HG02642 (cell line): ENCODE measurements at regions not wholly inside any gene's neighbourhood (a gene's known extent, or its start where the extent isn't known, plus 50 kb on each side); places are given as distances from the start of the nearest gene placed in this dataset.

Experiments
- ATAC-seq: cut with Tn5 transposase; IDR thresholded peaks from one replicate; pipeline ENCODE4 v1.9.1; 2021; ENCODE audit warnings: mild to moderate bottlenecking; ENCODE audit not compliant: unreplicated experiment, poor library complexity

DNA sequence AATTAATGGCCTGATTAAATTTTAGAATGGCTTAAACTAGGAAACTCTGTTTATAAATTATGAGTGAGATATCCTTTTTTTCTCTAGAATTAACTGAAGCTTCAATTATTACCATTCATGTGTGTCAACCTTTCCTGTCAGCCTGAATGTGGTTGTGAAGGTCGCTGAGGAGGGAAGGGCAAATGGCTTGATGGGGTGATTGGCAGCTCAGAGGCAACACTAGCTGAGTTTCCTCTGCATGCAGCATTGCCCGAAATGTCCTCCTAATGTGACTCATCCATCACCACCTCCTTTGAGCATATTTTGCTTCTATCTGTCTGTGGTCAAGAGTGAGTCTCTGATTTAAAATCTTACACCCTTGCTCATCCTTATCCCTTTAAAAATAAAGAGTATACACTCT is 281.9 kb downstream of the TENT4A start:
- no peak for ATAC-seq

DNA sequence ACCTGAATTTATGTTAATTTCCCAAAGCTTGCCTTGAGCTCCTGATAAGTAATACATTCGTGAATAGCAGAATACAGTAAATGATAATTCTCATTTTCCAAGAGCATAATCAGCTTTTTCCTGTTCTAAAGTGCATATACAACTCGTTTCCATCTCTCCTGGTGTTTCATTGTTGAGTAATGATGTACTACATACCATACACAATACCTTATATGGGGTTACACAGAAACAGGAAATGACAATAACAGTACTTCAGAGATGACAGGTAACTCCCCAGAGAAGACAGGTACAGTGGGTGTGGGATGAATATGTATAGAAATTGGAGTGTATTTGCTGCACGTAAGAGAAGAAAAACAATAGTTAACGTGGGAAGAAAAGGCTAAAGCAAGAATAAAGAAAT is 287.1 kb downstream of the TENT4A start:
- ATAC-seq, result no peak

DNA sequence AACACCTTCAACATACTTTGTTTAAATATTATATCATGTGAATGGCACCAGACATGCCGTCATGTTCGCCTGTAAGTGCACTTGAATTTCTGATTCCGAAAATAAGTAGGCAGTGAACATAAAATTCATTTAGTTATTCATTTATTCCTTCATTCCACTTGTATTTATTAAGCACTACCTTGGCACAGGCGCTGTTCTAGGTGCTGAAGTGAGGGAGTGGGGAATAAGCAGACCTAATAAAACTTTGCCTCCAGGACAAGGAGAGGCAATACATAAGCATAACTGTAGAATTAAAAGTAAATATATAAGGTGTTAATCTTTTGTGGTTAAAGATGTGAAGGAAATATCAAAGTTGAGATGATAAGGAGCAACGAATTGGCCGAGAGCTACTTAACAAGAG is 297.4 kb downstream of the TENT4A start:
- ATAC-seq, result no peak

DNA sequence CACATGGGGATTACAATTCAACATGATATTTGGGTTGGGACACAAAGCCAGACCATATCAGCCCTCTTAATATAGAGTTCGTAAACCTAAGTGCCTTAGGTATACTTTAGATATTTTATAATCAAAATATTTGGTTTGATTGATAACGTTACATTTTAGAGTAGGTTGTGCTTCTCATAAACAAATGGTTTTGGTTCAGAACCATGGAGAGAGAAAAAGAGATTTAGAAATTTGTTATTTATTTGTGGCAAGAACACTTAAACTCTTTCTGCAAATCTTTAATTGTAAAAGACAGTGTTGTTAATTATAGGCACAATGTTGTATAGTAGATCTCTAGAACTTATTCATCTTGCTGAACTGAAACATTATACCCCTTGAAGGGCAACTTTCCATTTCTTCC is 298.8 kb downstream of the TENT4A start:
- no peak for ATAC-seq

DNA sequence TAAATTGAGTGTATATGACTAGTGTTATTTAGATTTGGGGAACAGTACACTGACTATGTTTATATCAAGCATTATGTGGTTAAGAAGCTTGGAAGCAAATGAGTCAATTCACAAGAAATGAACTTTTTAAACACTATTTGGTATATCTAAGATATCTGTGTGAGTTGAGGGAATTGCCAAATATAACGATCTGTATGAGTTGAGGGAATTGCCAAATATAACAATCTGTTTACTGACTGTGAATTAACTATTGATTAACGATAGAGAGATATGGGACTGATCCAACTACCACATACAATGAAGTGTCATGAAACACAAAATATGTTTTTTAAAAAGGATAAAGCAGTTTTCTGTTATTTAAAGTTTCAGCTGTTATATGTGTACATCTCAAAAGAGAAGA is 301.4 kb downstream of the TENT4A start:
- no peak for ATAC-seq

DNA sequence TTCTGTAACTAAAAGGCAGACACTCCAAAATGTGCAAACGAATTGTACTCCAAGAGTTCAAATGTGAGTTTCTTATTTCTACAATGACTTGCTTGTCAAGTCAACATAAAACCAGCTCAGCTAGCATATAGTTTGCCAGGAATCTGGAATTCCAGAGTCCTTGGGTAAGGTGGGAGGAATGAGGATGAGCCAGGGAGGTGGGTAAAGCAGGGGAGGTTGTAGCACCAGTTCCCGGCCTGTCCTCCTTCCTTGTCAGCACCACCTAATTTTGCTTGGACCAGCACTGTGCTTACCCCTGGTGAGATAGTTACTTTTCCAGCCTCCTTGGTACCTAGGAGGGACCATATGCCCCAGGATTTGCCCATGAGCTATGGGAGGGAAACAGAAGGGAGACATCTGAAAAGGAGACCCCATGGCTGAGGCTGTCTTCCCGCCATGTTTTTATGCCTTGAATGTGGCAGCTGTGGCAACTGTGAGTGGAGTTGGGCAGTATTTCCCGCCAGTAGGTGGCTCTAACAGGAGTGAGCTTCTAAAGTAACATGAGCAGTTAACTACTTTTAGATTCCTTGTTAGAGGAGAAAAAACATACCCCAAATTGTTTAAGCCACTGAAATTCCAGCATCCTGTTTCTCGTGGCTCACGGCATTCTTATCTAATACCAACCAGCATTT is 302.5 kb downstream of the TENT4A start:
- ATAC-seq, result no peak

DNA sequence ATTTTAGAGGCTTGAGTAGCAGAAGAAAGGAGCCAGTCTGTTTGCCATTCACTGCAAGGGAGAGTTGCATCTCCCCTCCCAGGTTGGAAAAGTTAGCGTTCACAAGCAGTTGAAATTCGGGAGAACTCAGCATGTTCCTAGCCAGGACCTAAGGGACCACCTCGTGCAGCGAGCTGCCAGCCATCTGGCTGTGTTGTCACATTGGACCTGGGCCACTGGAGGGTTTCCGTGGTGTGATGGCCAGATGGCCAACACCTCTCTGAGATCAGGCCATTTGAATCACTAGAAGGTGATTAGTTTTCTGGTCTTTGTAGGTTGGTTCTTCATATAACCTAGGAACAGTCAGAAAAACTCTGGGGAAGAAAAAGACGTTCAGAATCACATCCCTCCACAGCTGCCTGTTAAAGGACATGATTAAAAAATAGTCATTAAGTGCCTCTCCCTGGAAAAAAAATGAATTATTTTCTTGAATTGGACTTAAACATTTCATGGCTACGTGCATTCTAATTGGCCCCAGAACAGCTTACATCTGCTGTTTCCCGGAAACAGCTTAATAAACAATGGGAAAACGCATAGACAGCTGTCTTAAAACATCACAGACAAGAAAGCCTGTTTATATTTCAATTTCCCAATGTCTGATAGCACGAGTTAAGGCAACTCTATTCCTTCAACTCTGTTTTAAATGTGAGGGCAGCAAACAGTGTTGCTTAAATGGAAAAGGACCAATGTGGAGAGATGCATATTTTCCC is 303.9 kb downstream of the TENT4A start:
- no peak for ATAC-seq

DNA sequence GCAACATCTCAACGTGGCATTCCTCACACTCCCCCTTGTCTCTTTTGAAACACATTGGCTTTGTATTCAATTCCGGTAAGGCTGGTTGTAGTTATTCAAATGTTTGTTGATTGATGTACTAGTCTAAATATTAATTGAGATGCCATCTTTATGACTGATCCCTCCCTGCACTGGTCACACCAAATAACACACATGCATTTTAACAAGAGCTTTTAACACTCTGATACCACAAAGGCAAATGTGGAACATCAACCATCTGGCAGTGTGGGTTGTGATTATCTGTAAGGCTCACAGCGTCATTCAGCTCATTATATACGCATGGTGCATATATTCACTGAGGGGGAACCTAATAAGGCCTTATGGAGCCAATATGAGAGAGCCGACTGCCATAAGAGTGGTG is 305.0 kb downstream of the TENT4A start:
- ATAC-seq, result no peak

DNA sequence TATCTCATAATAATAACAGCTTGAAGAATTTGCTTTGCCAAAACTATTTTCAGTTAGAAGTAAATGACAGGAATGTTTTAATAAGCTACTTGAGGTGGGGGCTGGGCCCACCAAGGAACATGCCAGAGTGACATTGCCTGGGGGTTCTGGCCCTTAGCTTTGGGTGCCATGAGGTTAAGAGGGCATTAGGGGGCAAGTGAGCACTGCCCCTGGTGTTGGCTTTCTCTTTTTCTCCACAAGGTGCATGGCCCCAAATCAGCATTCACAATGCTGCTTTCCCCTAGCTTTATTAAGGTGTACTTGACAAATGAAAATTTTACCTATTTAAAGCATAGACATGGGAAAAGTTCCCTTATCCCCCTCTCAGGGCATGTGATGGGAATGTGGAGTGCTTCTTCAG is 305.4 kb downstream of the TENT4A start:
- no peak for ATAC-seq

DNA sequence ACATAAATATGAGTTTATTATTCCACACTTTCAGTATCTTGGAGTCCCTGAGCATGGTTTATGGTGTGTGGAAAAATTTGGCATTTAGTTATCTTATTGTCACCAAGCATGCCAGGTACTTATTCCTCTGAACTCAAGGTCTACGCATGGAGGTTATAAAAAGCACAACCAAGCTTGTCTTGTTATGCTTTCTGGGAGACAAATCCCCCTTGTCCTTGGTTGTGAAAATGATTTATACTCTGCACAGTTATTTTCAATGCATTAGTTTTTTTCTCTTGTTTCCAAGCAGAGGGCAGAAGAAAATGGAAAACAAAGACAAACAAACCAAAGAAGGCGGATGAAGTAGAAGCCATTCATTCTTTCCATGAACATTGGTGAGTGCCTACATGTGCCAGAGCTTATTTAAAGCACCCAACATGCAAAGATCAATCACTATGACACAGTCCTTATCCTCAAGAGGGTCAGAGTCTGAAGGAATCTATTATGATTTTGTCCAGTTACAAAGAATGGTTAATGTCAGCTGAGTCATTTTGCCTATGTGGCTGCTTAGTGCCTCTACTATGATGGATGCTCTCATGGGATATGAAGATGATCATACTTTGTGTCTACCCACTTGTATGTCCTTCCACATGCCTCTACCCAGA is 323.1 kb downstream of the TENT4A start:
- no peak for ATAC-seq

DNA sequence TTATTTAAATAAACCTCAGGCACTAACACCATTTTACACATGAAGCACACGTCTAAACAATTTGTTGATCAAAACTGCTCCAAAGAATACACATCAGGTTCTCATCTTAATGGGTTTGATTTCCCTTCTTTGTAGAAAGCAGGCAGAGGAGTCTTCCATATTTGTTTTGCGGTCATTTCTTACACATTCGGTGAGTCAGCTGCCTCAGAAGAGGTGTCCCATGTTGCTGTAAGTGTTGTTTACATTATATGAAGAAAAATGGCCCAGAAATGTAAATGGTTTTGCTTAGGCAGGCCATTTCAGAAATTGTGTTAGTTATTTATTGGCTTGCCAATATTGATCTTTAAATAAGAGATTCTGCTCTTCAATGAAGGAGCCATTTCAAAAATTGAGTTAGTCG is 325.8 kb downstream of the TENT4A start:
- ATAC-seq, result no peak

DNA sequence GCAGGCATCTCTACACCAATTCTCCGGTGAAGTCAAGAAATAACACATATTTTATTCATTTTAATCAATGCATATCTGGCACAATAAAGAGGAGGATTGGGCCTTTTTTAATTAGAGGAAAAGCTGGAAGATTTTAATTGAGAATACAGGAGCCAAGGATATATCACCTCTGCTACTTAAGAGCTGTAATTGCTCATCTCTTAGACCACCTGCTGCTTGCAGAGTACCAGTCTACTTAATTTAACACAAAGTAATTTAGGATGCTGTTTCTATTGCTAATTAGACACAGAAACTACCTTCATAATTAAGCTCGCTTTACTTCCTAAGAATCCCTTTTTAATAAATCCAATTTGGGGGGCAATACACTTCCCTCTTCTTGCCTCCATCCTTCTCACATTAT is 326.9 kb downstream of the TENT4A start:
- ATAC-seq, result no peak

DNA sequence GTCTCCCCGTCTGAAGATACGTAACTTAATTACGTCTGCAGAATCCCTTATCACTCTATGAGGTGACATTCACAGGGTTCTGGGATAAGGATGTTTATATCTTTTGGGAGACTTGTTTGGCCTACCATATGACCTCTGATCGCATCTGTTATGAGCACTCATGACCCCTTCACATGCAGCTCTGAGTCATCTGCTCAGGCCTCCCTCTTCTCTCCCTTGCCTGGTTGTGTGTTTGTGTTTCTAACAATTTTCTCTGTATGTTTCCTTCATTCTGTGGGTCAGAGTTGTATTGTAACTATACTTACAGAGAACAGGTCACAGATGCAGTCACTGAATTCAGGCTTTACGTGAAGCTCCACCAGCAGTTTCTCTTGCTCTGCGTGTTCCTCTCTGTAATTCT is 330.6 kb downstream of the TENT4A start:
- no peak for ATAC-seq

DNA sequence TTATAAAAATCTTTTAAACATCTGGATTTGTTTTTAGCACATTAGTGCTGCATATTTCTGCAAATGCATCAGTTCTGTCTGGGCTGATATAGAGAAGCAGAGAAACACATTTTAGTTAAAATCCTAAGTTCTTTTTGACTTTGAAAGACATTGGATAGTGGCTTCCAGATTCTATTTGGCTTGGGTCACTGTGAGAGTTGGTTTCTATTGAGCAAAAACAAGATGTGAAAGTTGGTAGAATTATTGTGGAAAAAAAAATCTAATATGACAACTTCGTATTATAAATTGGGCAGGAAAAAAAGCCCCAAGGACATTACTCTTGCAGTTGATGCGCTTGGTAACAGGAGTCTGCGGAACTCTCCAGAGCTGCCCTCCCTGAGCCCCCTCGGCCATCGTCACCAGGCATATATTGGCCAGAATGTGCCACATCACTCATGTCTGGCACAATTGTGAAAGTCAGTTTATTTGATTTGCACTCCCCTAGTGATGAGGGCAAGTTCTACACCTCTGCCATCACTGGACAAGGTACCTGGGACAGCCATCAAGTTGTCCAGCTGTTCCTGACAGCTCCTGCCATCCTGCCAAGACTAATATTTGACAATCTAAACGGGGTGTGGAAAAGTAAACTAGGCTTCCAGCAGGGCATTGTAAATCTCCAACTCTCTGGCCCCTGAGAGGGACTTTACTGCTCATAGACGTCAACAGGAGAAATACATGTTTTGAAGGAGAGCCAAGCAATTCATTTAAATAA is 334.5 kb downstream of the TENT4A start:
- ATAC-seq, result no peak

DNA sequence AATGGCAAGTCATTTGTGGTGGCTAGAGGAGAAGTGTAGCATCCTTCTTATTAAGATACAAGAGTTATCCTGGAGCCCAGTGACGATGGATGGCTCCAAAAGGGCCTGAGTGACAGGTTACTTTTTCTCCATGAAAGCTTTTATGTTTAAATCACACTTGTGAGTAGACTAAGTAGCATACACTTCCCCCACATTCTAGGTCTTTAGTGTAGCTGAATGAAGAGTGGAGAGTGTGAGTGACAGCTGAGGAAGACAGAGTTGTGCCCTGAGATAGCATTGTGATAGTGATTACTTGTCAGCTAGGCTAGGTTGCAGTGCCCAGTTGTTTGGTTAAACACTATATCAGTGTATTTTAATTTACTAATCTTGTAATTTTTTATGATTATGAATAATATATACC is 337.8 kb downstream of the TENT4A start:
- no peak for ATAC-seq

DNA sequence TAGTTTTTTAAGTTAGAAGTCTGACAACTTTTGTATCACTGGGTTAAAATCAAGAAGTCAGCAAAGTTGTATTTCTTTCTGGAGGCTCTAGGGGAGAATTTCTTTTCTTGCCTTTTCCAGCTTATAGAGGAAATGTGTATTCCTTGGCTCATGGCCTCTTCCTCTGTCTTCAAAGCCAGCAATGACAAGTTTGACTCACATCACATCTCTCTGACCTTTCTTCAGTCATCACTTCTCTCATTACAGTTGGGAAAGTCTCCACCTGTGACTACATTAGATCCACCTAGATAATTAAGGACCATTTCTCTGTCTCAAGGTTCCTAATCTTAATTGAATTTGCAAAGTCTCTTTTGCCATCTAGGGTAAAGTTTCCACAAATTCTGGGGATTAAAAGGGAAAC is 339.9 kb downstream of the TENT4A start:
- no peak for ATAC-seq

DNA sequence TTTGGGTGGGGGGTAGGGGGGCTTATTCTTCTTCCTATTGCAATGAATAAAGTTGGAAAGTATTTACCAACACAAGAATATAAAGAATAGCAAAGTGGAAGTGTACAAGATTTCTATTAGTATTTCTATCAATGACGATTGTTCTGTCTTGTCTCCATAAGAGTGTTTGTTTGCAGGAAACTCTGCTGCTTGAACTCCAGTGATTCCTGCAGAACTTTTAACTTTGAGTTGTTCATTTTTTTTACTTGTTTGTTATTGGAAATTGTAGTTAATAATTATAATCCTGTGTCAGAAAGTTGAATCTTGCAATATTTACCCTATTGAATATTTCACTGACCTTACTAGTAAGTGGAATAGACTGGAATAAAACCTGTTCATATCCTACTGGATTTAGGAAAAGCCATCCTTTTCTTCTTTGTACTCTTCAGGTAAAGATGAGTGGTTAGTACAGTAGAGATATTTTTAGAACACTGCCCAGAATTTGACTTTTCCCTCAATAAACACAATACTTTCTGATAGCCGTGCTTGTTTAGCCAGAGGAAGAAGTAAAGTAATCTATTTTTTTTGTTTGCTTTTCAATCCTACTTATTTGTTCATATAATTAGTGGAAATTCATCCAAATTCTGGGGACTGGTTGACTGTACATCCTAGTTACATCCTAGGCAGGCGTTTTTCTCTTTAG is 340.4 kb downstream of the TENT4A start:
- no peak for ATAC-seq

DNA sequence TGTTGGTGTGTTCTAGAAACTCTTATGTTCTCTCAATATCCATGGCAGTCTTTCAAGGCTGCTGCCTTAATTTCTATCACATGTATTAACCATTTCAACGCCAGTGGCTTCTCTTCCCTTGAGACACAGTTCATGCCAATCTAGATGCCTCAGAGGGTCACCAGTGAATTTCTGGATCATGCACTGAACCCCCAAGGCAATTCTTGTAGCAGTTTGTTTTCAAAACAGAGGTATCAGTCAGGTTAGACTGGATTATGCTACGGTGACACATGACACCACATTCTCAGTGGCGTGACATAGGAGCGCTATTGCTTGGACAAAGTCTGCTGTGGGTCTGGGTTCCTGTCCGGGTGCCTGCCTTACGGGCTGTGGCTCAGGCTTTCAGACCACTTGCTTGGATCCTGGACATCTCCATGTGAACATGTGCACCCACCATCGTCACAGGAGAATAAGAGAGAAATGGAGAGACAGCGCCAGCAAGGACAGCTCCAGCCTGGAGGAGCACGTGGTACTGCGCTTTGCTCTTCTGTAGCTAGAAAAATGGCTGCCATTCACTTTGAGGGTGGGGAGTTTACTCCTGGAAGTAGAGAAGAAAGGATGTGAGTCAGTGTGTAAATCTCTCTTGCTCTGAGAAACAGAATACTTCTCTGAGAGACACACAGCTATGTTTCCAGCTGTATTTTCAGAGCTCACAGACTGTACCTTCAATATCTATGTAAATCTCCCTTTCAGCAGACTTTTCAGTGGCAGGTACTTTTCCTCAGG is 329.3 kb upstream of the ADCY2 start:
- ATAC-seq, result no peak

DNA sequence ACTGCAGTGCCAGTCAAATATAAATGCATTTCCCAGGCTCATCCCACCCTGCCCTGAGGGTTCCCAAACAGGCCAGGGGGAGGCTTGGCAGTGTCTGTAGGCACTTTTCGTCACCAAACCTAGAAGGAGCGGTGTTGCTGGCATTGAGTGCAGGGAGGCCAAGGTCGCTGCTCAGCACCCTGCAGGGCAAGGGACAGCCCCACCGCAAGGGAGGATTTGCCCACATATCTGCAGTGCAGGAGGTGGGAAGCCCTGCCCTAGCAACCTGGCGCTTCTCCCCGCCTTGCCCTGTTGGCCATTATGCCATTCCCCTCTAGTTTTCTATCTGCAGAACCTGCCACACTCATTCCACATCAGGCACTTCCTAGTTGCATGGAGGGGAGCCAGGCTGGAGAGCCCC is 327.8 kb upstream of the ADCY2 start:
- ATAC-seq, result no peak

DNA sequence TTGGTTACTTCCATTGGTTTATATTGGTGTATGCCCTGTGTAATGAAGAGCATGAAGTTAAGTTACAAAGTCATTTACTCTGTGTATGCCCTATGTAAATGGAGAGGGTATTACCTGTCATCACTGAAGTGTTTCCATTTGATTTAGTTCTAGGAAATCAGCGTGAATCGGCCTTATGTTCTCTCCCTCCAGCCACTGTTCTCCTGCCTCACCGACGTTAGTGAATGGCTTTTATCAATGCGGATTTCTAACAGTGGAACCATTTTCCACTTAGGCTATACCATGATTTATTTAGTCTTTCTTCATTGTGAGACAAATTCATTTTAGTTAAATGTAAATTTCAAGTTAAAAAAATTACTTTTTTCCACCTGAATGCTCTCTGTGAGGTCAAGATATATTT is 327.0 kb upstream of the ADCY2 start:
- no peak for ATAC-seq
